K562 (cell line): ENCODE measurements at regions not wholly inside any gene's neighbourhood (a gene's known extent, or its start where the extent isn't known, plus 50 kb on each side); places are given as distances from the start of the nearest gene placed in this dataset.

Experiments used
- ATAC-seq: fragments of 200-7000 bp; cut with Tn5 transposase; 3 replicates; pipeline ENCODE4 v1.9.1; 2020; ENCODE audit warnings: moderate library complexity
- BruUV-seq: library from RNA; stranded (reverse); fragments of 400-500 nt; replicated peaks from 2 replicates; lab custom pipeline; 2021; lab: Mats Ljungman, UMichigan
- CTCF ChIA-PET: fragments of 300-600 bp; formaldehyde crosslinking; extraction: SDS; loops from one replicate; lab custom pipeline; 2021; ENCODE audit warnings: low intra/inter-chr PET ratio; lab: Yijun Ruan, JAX
- POLR2A ChIA-PET: fragments of 300-600, 350-650 bp; sonication (Branson Sonifier 250); formaldehyde crosslinking; extraction: SDS; loops from one replicate; lab custom pipeline; 2021; ENCODE audit warnings: antibody characterized with exemption, inconsistent platforms; lab: Yijun Ruan, JAX
- DNase-seq, 4 experiments: peaks; one replicate each; pipeline versions ENCODE4 v3.0.0 to v3.0.0-alpha.2; 2011 to 2018; ENCODE audit warnings: low spot score in 3 of 4, mixed read lengths in 3 of 4; ENCODE audit errors: extremely low read depth in 1 of 4
- FAIRE-seq: peaks from 2 replicates; lab custom pipeline; 2011; peaks lifted over from hg19 to GRCh38; lab: Jason Lieb, UNC
- H2AFZ ChIP-seq: 2 replicates; pipeline ENCODE4 v1.6.0; 2011; ENCODE audit warnings: low read depth, low read length, control low read depth, inconsistent platforms
- H3K27ac ChIP-seq: fragments of 200-600 bp; 3 replicates; pipeline ENCODE4 v1.8.0; 2011; ENCODE audit warnings: low read depth, mild to moderate bottlenecking, control low read depth, inconsistent platforms, low read length, moderate library complexity, mixed read lengths; ENCODE audit errors: extremely low read depth
- H3K27me3 ChIP-seq, 2 experiments: fragments of 300-600 bp in 1 of 2; 2 replicates in 1 of 2; 3 replicates in 1 of 2; pipeline versions ENCODE4 v1.6.0 to v1.8.0; 2011; ENCODE audit warnings: inconsistent platforms in 2 of 2, low read length in 2 of 2, mild to moderate bottlenecking in 1 of 2, mixed read lengths in 1 of 2, moderate library complexity in 1 of 2; ENCODE audit not compliant: control insufficient read depth in 2 of 2, insufficient read depth in 2 of 2
- H3K36me3 ChIP-seq: fragments of 300-600 bp; 3 replicates; pipeline ENCODE4 v1.8.0; 2011; ENCODE audit warnings: mild to moderate bottlenecking, low read length, inconsistent platforms; ENCODE audit not compliant: control insufficient read depth, insufficient read depth
- H3K4me1 ChIP-seq, 2 experiments: fragments of 200-600 bp in 1 of 2; replicated peaks in 1 of 2; 2 replicates in 1 of 2; 3 replicates in 1 of 2; pipeline versions ENCODE4 v1.5.1 to v1.8.0; 2011; ENCODE audit warnings: inconsistent platforms in 2 of 2, low read length in 2 of 2, mild to moderate bottlenecking in 1 of 2, mixed read lengths in 1 of 2, moderate library complexity in 1 of 2; ENCODE audit not compliant: control insufficient read depth in 2 of 2, insufficient read depth in 2 of 2
- H3K4me2 ChIP-seq: 2 replicates; pipeline ENCODE4 v1.6.1; 2011; ENCODE audit warnings: low read length, control low read depth, inconsistent platforms, mixed read lengths; ENCODE audit not compliant: insufficient read depth
- H3K4me3 ChIP-seq: fragments of 200-600 bp; sonication (generic), shearing (Covaris generic); 2 replicates; pipeline ENCODE4 v1.5.1; 2016; ENCODE audit warnings: control low read depth, inconsistent platforms
- H3K79me2 ChIP-seq: fragments of 200-600 bp; 3 replicates; pipeline ENCODE4 v1.8.0; 2011; ENCODE audit warnings: low read length, inconsistent platforms; ENCODE audit not compliant: control insufficient read depth, insufficient read depth
- H3K9ac ChIP-seq, 2 experiments: 2 replicates each; pipeline versions ENCODE4 v1.6.0 to v1.6.1; 2011; ENCODE audit warnings: low read depth in 2 of 2, low read length in 2 of 2, control low read depth in 1 of 2, inconsistent platforms in 1 of 2, mild to moderate bottlenecking in 1 of 2, mixed read lengths in 1 of 2; ENCODE audit not compliant: insufficient read depth in 1 of 2
- H3K9me1 ChIP-seq: one replicate; pipeline ENCODE4 v1.6.0; 2011; ENCODE audit warnings: inconsistent platforms, mild to moderate bottlenecking, low read length, moderate library complexity; ENCODE audit not compliant: control insufficient read depth, insufficient read depth
- H3K9me3 ChIP-seq: replicated peaks from 2 replicates; pipeline ENCODE4 v1.5.1; 2011; ENCODE audit warnings: low read depth, low read length, inconsistent platforms; ENCODE audit not compliant: control insufficient read depth, insufficient read depth
- H4K20me1 ChIP-seq: replicated peaks from 2 replicates; pipeline ENCODE4 v1.6.1; 2011; ENCODE audit warnings: low read length, inconsistent platforms, mixed read lengths; ENCODE audit not compliant: control insufficient read depth, insufficient read depth
- CBX5 ChIP-seq: IDR thresholded peaks from 2 replicates; pipeline ENCODE4 v1.6.1; 2014; ENCODE audit warnings: low read depth, borderline replicate concordance
- COPS2 ChIP-seq: fragments of 450-650 bp; conservative IDR thresholded peaks from 2 replicates; pipeline ENCODE4 v1.6.1; 2016; ENCODE audit warnings: mild to moderate bottlenecking, moderate library complexity
- CREB1 ChIP-seq, 2 experiments: sonication (generic) in 1 of 2; formaldehyde crosslinking in 1 of 2; IDR thresholded peaks; 2 replicates each; pipeline versions ENCODE4 v1.6.1 to v1.8.0; 2012 to 2022; ENCODE audit warnings: inconsistent platforms in 1 of 2, mild to moderate bottlenecking in 1 of 2, missing genetic modification reagents in 1 of 2, moderate library complexity in 1 of 2
- DIDO1 ChIP-seq: fragments of 450-650 bp; IDR thresholded peaks from 2 replicates; pipeline ENCODE4 v1.6.1; 2016; ENCODE audit warnings: low read depth, missing biosample characterization, missing genetic modification characterization
- KLF16 ChIP-seq: IDR thresholded peaks from 2 replicates; pipeline ENCODE4 v1.6.1; 2016; ENCODE audit warnings: antibody characterized with exemption
- MAFG ChIP-seq: fragments of 450-650 bp; conservative IDR thresholded peaks from 2 replicates; pipeline ENCODE4 v1.6.1; 2016; ENCODE audit warnings: missing genetic modification characterization, missing compliant biosample characterization
- MEF2A ChIP-seq: IDR thresholded peaks from 2 replicates; pipeline ENCODE4 v1.6.1; 2011; ENCODE audit warnings: low read depth, mild to moderate bottlenecking, low read length, moderate library complexity; ENCODE audit not compliant: control insufficient read depth
- MTA3 ChIP-seq: fragments of 450-650 bp; formaldehyde crosslinking; IDR thresholded peaks from 2 replicates; pipeline ENCODE4 v1.6.1; 2017; ENCODE audit warnings: mild to moderate bottlenecking, borderline replicate concordance
- NONO ChIP-seq, 2 experiments: fragments of 200-400 bp in 1 of 2; fragments of 450-650 bp in 1 of 2; formaldehyde crosslinking in 1 of 2; IDR thresholded peaks; 2 replicates each; pipeline ENCODE4 v1.6.1; 2017; ENCODE audit warnings: low read depth in 2 of 2, mild to moderate bottlenecking in 2 of 2, moderate library complexity in 2 of 2, low read length in 1 of 2
- PHF21A ChIP-seq: fragments of 450-650 bp; IDR thresholded peaks from 2 replicates; pipeline ENCODE4 v1.6.1; 2017; ENCODE audit warnings: low read depth, borderline replicate concordance
- RFX5 ChIP-seq: IDR thresholded peaks from 2 replicates; pipeline ENCODE4 v1.6.1; 2011; ENCODE audit warnings: low read depth, mild to moderate bottlenecking, improper control_type of control experiment, low read length
- SIN3B ChIP-seq: fragments of 450-650 bp; IDR thresholded peaks from 2 replicates; pipeline ENCODE4 v1.6.1; 2017; ENCODE audit warnings: low read depth, mild to moderate bottlenecking, moderate library complexity
- TAF9B ChIP-seq: fragments of 450-650 bp; IDR thresholded peaks from 2 replicates; pipeline ENCODE4 v1.6.1; 2018; ENCODE audit warnings: mild to moderate bottlenecking; ENCODE audit not compliant: partially characterized antibody
- WGBS: fragments of 100-300 bp; shearing (Covaris generic); methylation state at CpG from one replicate; pipeline ENCODE4 v1.1.6; 2016; ENCODE audit warnings: low coverage, mixed read lengths; ENCODE audit not compliant: insufficient coverage; ENCODE audit errors: missing lambda C conversion rate; 5-methylcytosine and 5-hydroxymethylcytosine counted together
- in situ Hi-C: fragments of 300-500 bp; cut with MboI; formaldehyde crosslinking; loops from 4 replicates; pipeline ENCODE4 v1.15.0; 2018; ENCODE audit warnings: inconsistent platforms, mixed read lengths
- intact Hi-C: fragments of 100-400 bp; cut with micrococcal nuclease; formaldehyde crosslinking; loops from 2 replicates; pipeline ENCODE4 v1.14.2; 2022

DNA sequence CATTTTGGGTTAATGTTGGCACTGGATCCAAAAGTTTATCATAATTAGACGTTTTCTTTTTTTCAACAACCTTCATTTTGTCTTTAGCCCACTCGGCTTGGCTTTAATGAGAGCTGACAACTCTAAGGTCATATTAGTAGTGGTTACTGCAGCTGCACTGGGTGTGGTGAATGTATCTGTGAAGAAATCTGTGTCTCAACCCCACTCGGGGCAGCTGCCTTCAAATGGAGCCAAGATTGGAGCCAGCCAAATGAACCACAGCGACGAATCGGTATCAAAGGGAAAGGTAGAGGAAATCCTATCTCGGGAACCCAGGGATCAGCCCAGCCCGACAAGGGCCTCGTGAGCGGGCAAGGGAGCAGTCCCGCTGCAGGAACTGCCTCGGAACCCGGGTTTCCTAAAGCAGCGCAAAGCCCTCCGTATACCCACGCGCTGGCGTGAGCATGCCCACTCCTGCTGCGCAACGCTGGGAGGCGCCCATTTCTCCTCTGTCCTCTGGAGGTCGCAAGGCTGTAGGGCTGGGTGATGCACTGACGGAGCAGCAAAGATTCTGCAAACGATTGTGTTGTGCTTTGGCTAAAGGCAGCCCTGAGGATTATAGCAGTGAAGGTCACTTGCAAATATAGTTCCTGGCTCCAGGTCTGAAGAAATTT lies 98.7 kb upstream of the MBL2 start:
- H4K20me1 ChIP-seq, result no peaks in the 10 kb centered on the region
- ChIA-PET POLR2A (no interaction called here), CTCF (no interaction called here)
- H3K9me1 ChIP-seq, result no peaks in the 10 kb centered on the region
- no peak overlapping the region for H3K4me3 ChIP-seq
- H2AFZ ChIP-seq, result no peak overlapping the region
- intact Hi-C loops (no loop called here), in situ Hi-C loops (no loop called here)
- H3K9ac ChIP-seq, result no peak overlapping the region
- TF ChIP-seq CBX5 (no peak), MAFG (tag) (no peak), DIDO1 (no peak), NONO (IDR thresholded peaks at IDR 0.05; ENCODE audit: low read depth in 2 of 2, low read length in 1 of 2) (no peak), KLF16 (no peak), TAF9B (no peak), PHF21A (no peak), SIN3B (no peak), RFX5 (no peak), CREB1 (IDR thresholded peaks at IDR 0.05) (no peak), CREB1 (CRISPR knock-in tag; IDR thresholded peaks at IDR 0.05) (no peak), MTA3 (no peak), MEF2A (no peak), COPS2 (no peak)
- no peak for ATAC-seq
- peaks cover 1% of the 10 kb centered on the region; the same call in 1 of the 2 replicates for H3K9me3 ChIP-seq
- no peak overlapping the region for H3K27ac ChIP-seq
- DNase-seq, result no peak
- no peaks in the 10 kb centered on the region for H3K36me3 ChIP-seq
- FAIRE-seq, result no peak
- no peaks in the 10 kb centered on the region for H3K27me3 ChIP-seq
- no TSS peak for BruUV-seq
- no peaks in the 10 kb centered on the region for H3K79me2 ChIP-seq
- H3K4me1 ChIP-seq, result no peaks in the 10 kb centered on the region
- no peak overlapping the region for H3K4me2 ChIP-seq
- WGBS, result under 1% methylated on average over 19 of the region's 24 CpGs
